ENCODE measurements at regions not wholly inside any gene's neighbourhood (a gene's known extent, or its start where the extent isn't known, plus 50 kb on each side); places are given as distances from the start of the nearest gene placed in this dataset.

- Histone ChIP-seq H3K27me3 (replicated peaks; ENCODE audit: control insufficient read depth, insufficient read depth, low read length) (no peaks in the 10 kb centered on the region), H3K36me3 (ENCODE audit: control insufficient read depth, insufficient read depth, low read length, severe bottlenecking) (no peaks in the 10 kb centered on the region), H3K9ac (ENCODE audit: low read length) (no peak overlapping the region), H3K4me1 (ENCODE audit: control insufficient read depth, insufficient read depth, low read length) (no peaks in the 10 kb centered on the region), H3K9me3 (ENCODE audit: control insufficient read depth, low read length) (no peaks in the 10 kb centered on the region), H3K4me3 (ENCODE audit: low read length) (no peak overlapping the region)
- no peak for DNase-seq (ENCODE audit: low read depth)
Measured at GRCh38 chr3:25283613-25284012, 144.4 kb upstream of the RARB start.

- Histone ChIP-seq H3K27me3 (replicated peaks; ENCODE audit: control insufficient read depth, insufficient read depth, low read length) (no peaks in the 10 kb centered on the region), H3K4me3 (ENCODE audit: low read length) (no peak overlapping the region)
Measured at GRCh38 chr3:25284249-25284648, 143.8 kb upstream of the RARB start.

GRCh38 chr3:25287291-25287884, 140.7 kb upstream of the RARB start:
- peak; percentile 8 for DNase-seq (ENCODE audit: low read depth)

More at GRCh38 chr3:25284249-25284648, 143.8 kb upstream of the RARB start:
- H3K9me3 ChIP-seq (ENCODE audit: control insufficient read depth, low read length), result no peaks in the 10 kb centered on the region
- no peaks in the 10 kb centered on the region for H3K4me1 ChIP-seq (ENCODE audit: control insufficient read depth, insufficient read depth, low read length)
- H3K36me3 ChIP-seq (ENCODE audit: control insufficient read depth, insufficient read depth, low read length, severe bottlenecking), result no peaks in the 10 kb centered on the region
- DNase-seq (ENCODE audit: low read depth), result no peak
- H3K9ac ChIP-seq (ENCODE audit: low read length), result no peak overlapping the region

GRCh38 chr3:25288413-25288812, 139.7 kb upstream of the RARB start:
- Histone ChIP-seq H3K27me3 (replicated peaks; ENCODE audit: control insufficient read depth, insufficient read depth, low read length) (peaks cover 9% of the 10 kb centered on the region), H3K9me3 (ENCODE audit: control insufficient read depth, low read length) (no peaks in the 10 kb centered on the region), H3K4me1 (ENCODE audit: control insufficient read depth, insufficient read depth, low read length) (no peaks in the 10 kb centered on the region), H3K9ac (ENCODE audit: low read length) (no peak overlapping the region), H3K4me3 (ENCODE audit: low read length) (no peak overlapping the region), H3K36me3 (ENCODE audit: control insufficient read depth, insufficient read depth, low read length, severe bottlenecking) (no peaks in the 10 kb centered on the region)
- no peak for DNase-seq (ENCODE audit: low read depth)

More at GRCh38 chr3:25287291-25287884, 140.7 kb upstream of the RARB start:
- Histone ChIP-seq H3K9me3 (ENCODE audit: control insufficient read depth, low read length) (no peaks in the 10 kb centered on the region), H3K9ac (ENCODE audit: low read length) (no peak overlapping the region), H3K4me3 (ENCODE audit: low read length) (no peak overlapping the region), H3K36me3 (ENCODE audit: control insufficient read depth, insufficient read depth, low read length, severe bottlenecking) (no peaks in the 10 kb centered on the region), H3K27me3 (replicated peaks; ENCODE audit: control insufficient read depth, insufficient read depth, low read length) (peaks cover 9% of the 10 kb centered on the region), H3K4me1 (ENCODE audit: control insufficient read depth, insufficient read depth, low read length) (no peaks in the 10 kb centered on the region)

GRCh38 chr3:25289156-25289555, 138.9 kb upstream of the RARB start:
- H3K9ac ChIP-seq (ENCODE audit: low read length), result no peak overlapping the region
- no peaks in the 10 kb centered on the region for H3K4me1 ChIP-seq (ENCODE audit: control insufficient read depth, insufficient read depth, low read length)
- DNase-seq (ENCODE audit: low read depth), result no peak
- no peaks in the 10 kb centered on the region for H3K9me3 ChIP-seq (ENCODE audit: control insufficient read depth, low read length)
- peaks cover 9% of the 10 kb centered on the region for H3K27me3 ChIP-seq (replicated peaks; ENCODE audit: control insufficient read depth, insufficient read depth, low read length)
- no peaks in the 10 kb centered on the region for H3K36me3 ChIP-seq (ENCODE audit: control insufficient read depth, insufficient read depth, low read length, severe bottlenecking)
- no peak overlapping the region for H3K4me3 ChIP-seq (ENCODE audit: low read length)

- no peak overlapping the region for H3K9ac ChIP-seq (ENCODE audit: low read length)
- DNase-seq (ENCODE audit: low read depth), result no peak
- H3K4me3 ChIP-seq (ENCODE audit: low read length), result no peak overlapping the region
- H3K4me1 ChIP-seq (ENCODE audit: control insufficient read depth, insufficient read depth, low read length), result no peaks in the 10 kb centered on the region
- no peaks in the 10 kb centered on the region for H3K36me3 ChIP-seq (ENCODE audit: control insufficient read depth, insufficient read depth, low read length, severe bottlenecking)
- peaks cover 9% of the 10 kb centered on the region for H3K27me3 ChIP-seq (replicated peaks; ENCODE audit: control insufficient read depth, insufficient read depth, low read length)
- no peaks in the 10 kb centered on the region for H3K9me3 ChIP-seq (ENCODE audit: control insufficient read depth, low read length)
Measured at GRCh38 chr3:25289663-25290062, 138.4 kb upstream of the RARB start.

- peaks cover 9% of the 10 kb centered on the region for H3K27me3 ChIP-seq (replicated peaks; ENCODE audit: control insufficient read depth, insufficient read depth, low read length)
- H3K36me3 ChIP-seq (ENCODE audit: control insufficient read depth, insufficient read depth, low read length, severe bottlenecking), result no peaks in the 10 kb centered on the region
- H3K9ac ChIP-seq (ENCODE audit: low read length), result no peak overlapping the region
- H3K4me1 ChIP-seq (ENCODE audit: control insufficient read depth, insufficient read depth, low read length), result no peaks in the 10 kb centered on the region
- no peaks in the 10 kb centered on the region for H3K9me3 ChIP-seq (ENCODE audit: control insufficient read depth, low read length)
- no peak overlapping the region for H3K4me3 ChIP-seq (ENCODE audit: low read length)
- no peak for DNase-seq (ENCODE audit: low read depth)
Measured at GRCh38 chr3:25291481-25291905, 136.6 kb upstream of the RARB start.

GRCh38 chr3:25292036-25292435, 136.0 kb upstream of the RARB start:
- DNase-seq (ENCODE audit: low read depth), result no peak
- Histone ChIP-seq H3K9me3 (ENCODE audit: control insufficient read depth, low read length) (no peaks in the 10 kb centered on the region), H3K27me3 (replicated peaks; ENCODE audit: control insufficient read depth, insufficient read depth, low read length) (peaks cover 9% of the 10 kb centered on the region), H3K9ac (ENCODE audit: low read length) (no peak overlapping the region), H3K36me3 (ENCODE audit: control insufficient read depth, insufficient read depth, low read length, severe bottlenecking) (no peaks in the 10 kb centered on the region), H3K4me1 (ENCODE audit: control insufficient read depth, insufficient read depth, low read length) (no peaks in the 10 kb centered on the region), H3K4me3 (ENCODE audit: low read length) (no peak overlapping the region)

GRCh38 chr3:25292595-25292994, 135.5 kb upstream of the RARB start:
- H3K27me3 ChIP-seq (replicated peaks; ENCODE audit: control insufficient read depth, insufficient read depth, low read length), result peaks cover 9% of the 10 kb centered on the region
- DNase-seq (ENCODE audit: low read depth), result no peak
- no peaks in the 10 kb centered on the region for H3K4me1 ChIP-seq (ENCODE audit: control insufficient read depth, insufficient read depth, low read length)
- H3K9me3 ChIP-seq (ENCODE audit: control insufficient read depth, low read length), result no peaks in the 10 kb centered on the region
- no peak overlapping the region for H3K9ac ChIP-seq (ENCODE audit: low read length)
- no peaks in the 10 kb centered on the region for H3K36me3 ChIP-seq (ENCODE audit: control insufficient read depth, insufficient read depth, low read length, severe bottlenecking)
- no peak overlapping the region for H3K4me3 ChIP-seq (ENCODE audit: low read length)

- Histone ChIP-seq H3K4me3 (ENCODE audit: low read length) (no peak overlapping the region), H3K9ac (ENCODE audit: low read length) (no peak overlapping the region), H3K36me3 (ENCODE audit: control insufficient read depth, insufficient read depth, low read length, severe bottlenecking) (no peaks in the 10 kb centered on the region), H3K9me3 (ENCODE audit: control insufficient read depth, low read length) (no peaks in the 10 kb centered on the region), H3K27me3 (replicated peaks; ENCODE audit: control insufficient read depth, insufficient read depth, low read length) (peaks cover 9% of the 10 kb centered on the region), H3K4me1 (ENCODE audit: control insufficient read depth, insufficient read depth, low read length) (no peaks in the 10 kb centered on the region)
- peak; percentile 60 for DNase-seq (ENCODE audit: low read depth)
Measured at GRCh38 chr3:25293736-25294135, 134.3 kb upstream of the RARB start.

GRCh38 chr3:25294169-25294805, 133.8 kb upstream of the RARB start:
- Histone ChIP-seq H3K27me3 (replicated peaks; ENCODE audit: control insufficient read depth, insufficient read depth, low read length) (peaks cover 9% of the 10 kb centered on the region), H3K4me3 (ENCODE audit: low read length) (no peak overlapping the region), H3K4me1 (ENCODE audit: control insufficient read depth, insufficient read depth, low read length) (no peaks in the 10 kb centered on the region), H3K36me3 (ENCODE audit: control insufficient read depth, insufficient read depth, low read length, severe bottlenecking) (no peaks in the 10 kb centered on the region), H3K9ac (ENCODE audit: low read length) (no peak overlapping the region), H3K9me3 (ENCODE audit: control insufficient read depth, low read length) (no peaks in the 10 kb centered on the region)
- DNase-seq (ENCODE audit: low read depth), result no peak
